ENCODE measurements at regions not wholly inside any gene's neighbourhood (a gene's known extent, or its start where the extent isn't known, plus 50 kb on each side); places are given as distances from the start of the nearest gene placed in this dataset.

DNA sequence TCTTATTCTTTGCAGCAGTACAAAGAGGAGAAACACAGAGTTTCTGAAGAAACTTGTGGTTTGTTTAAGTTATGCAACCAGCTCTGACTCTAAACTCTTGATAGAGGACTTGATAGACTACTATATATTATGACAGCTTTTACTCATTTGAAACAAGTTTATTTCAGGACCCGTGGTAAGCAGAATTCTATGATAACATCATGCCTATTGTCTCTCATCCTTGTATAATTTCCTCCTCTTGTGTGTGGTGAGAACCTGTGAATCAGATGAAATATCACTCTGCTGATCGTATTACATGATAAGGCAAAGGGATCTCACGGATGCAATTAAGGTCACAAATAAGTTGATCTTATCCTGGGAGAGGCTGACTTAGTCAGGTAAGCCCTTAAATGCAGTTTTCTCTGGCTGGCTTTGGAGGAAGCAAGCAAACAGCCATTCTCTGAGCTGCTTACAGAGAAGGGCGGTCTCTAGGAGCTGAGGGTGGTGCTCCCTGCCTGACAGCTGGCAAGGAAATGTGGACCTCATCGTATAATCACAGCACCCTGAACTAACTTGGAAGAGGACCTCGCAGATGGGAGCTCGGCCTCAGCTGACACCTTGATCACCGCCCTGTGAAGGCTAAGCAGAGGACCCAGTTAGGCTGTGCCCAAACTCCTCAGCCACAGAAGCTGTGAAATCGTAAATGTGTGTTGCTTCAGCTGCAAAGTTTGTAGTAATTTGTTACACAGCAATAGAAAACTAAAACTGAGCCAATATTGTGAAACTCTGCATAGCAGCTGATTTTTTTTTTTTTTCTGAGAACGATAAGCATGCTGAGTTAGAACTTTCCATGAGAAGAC, 151.1 kb upstream of the DPT start:
- no peak for TF ChIP-seq RNF2 (IDR thresholded peaks at IDR 0.05; ENCODE audit: borderline replicate concordance, low read depth)
- TF ChIP-seq, protein P1, sequence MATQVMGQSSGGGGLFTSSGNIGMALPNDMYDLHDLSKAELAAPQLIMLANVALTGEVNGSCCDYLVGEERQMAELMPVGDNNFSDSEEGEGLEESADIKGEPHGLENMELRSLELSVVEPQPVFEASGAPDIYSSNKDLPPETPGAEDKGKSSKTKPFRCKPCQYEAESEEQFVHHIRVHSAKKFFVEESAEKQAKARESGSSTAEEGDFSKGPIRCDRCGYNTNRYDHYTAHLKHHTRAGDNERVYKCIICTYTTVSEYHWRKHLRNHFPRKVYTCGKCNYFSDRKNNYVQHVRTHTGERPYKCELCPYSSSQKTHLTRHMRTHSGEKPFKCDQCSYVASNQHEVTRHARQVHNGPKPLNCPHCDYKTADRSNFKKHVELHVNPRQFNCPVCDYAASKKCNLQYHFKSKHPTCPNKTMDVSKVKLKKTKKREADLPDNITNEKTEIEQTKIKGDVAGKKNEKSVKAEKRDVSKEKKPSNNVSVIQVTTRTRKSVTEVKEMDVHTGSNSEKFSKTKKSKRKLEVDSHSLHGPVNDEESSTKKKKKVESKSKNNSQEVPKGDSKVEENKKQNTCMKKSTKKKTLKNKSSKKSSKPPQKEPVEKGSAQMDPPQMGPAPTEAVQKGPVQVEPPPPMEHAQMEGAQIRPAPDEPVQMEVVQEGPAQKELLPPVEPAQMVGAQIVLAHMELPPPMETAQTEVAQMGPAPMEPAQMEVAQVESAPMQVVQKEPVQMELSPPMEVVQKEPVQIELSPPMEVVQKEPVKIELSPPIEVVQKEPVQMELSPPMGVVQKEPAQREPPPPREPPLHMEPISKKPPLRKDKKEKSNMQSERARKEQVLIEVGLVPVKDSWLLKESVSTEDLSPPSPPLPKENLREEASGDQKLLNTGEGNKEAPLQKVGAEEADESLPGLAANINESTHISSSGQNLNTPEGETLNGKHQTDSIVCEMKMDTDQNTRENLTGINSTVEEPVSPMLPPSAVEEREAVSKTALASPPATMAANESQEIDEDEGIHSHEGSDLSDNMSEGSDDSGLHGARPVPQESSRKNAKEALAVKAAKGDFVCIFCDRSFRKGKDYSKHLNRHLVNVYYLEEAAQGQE (IDR thresholded peaks at IDR 0.05) = no peak
- no peak for TF ChIP-seq CTCF (IDR thresholded peaks at IDR 0.05)
- TF ChIP-seq POLR2A (IDR thresholded peaks at IDR 0.05; ENCODE audit: low read length) = no peak
- TF ChIP-seq EP300 (IDR thresholded peaks at IDR 0.05) = no peak
- no peak for TF ChIP-seq PHF8 (IDR thresholded peaks at IDR 0.05; ENCODE audit: borderline replicate concordance, low read depth)
- no peak for TF ChIP-seq TP53 (CRISPR knock-in tag; IDR thresholded peaks at IDR 0.05)
- no peak for TF ChIP-seq CHD4 (IDR thresholded peaks at IDR 0.05; ENCODE audit: borderline replicate concordance)
- TF ChIP-seq POLR2AphosphoS2 (conservative IDR thresholded peaks at IDR 0.05; ENCODE audit: low read length) = no peak
